Left lung (tissue), 4 donors: ENCODE measurements at regions not wholly inside any gene's neighbourhood (a gene's known extent, or its start where the extent isn't known, plus 50 kb on each side); places are given as distances from the start of the nearest gene placed in this dataset.

ENCODE experiments used
- ATAC-seq: fragments of 200-7000 bp; cut with Tn5 transposase; one replicate; pipeline ENCODE4 v1.9.1; 2020; ENCODE audit warnings: moderate library complexity
- DNase-seq, 4 donors: peaks; one replicate each; pipeline ENCODE4 v3.0.0-alpha.2; 2013 to 2020
- H3K27ac ChIP-seq, 2 donors: fragments of 200-600 bp; sonication (generic) in 1 of 2; one replicate each; pipeline versions ENCODE4 v1.5.0 to v1.8.0; 2020 to 2021
- H3K27me3 ChIP-seq, 2 donors: fragments of 200-600 bp; sonication (generic) in 1 of 2; one replicate each; pipeline versions ENCODE4 v1.5.0 to v1.8.0; 2020 to 2021
- H3K36me3 ChIP-seq, 2 donors: fragments of 200-600 bp; sonication (generic) in 1 of 2; one replicate each; pipeline versions ENCODE4 v1.5.0 to v1.8.0; 2020 to 2021
- H3K4me1 ChIP-seq, 2 donors: fragments of 200-600 bp; one replicate each; pipeline ENCODE4 v1.8.0; 2021
- H3K4me3 ChIP-seq, 2 donors: fragments of 200-600 bp; sonication (generic) in 1 of 2; one replicate each; pipeline versions ENCODE4 v1.5.0 to v1.8.0; 2020 to 2021; ENCODE audit warnings: mild to moderate bottlenecking in 1 of 2
- H3K9me3 ChIP-seq, 2 donors: fragments of 200-600 bp; sonication (generic) in 1 of 2; one replicate each; pipeline versions ENCODE4 v1.5.0 to v1.8.0; 2020 to 2021
- intact Hi-C, 2 donors: fragments of 100-400 bp; cut with DNase I; formaldehyde crosslinking; loops; one replicate each; pipeline versions ENCODE4 v1.11.2 to v1.14.2; 2022
- TF ChIP-seq, protein P1 (sequence below), 2 donors: fragments of 200-600 bp; sonication (generic) in 1 of 2; IDR thresholded peaks; one replicate each; pipeline versions ENCODE4 v1.5.0 to v1.8.0; 2021; ENCODE audit warnings: antibody characterized with exemption in 2 of 2
- donor health status: DM: no; HTN: yes; CAD: no.
- donor health status: DM: no; HTN: no; CAD: no.

DNA sequence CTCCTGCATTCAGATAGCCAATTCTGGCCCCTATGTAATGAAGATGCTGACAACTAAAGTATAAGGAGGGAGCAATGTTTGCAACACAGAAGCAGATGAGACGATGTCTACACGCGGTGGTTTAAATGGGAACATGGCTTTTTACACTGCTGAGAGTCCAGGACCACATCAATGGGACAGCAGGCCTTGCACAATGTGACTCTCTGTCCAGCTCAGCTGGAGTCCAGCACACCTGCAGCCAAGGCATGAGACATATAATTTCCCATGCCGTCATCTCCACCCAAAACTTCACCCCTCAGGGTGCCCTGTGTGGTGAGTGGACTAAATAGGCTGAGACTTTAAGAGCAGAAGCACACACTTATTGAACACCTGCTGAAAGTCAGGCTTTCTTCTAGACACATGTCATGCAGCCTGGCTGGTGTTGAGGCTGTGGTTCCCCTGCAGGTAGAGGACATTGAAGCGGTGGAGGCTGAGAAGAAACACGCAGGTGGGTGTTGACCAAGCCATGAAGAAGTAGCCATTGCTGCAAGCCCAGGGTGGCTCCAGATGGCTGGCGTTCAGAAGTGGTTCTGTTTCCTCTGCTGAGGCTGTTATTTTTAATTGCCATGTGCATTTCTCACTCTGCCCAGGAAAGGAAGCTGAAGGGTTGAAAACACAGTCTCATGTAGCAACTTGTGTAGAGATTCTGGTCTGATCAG is 345.6 kb downstream of the MYCN start:
- ATAC-seq (no peak), DNase-seq (no peak)
- Histone ChIP-seq H3K4me1 (no peaks in the 10 kb centered on the region), H3K27ac (no peak overlapping the region), H3K4me3 (no peak overlapping the region), H3K27me3 (peaks cover 0 to under 1% of the 10 kb centered on the region in 2 donors), H3K9me3 (no peaks in the 10 kb centered on the region), H3K36me3 (no peaks in the 10 kb centered on the region)
- TF ChIP-seq, protein P1, sequence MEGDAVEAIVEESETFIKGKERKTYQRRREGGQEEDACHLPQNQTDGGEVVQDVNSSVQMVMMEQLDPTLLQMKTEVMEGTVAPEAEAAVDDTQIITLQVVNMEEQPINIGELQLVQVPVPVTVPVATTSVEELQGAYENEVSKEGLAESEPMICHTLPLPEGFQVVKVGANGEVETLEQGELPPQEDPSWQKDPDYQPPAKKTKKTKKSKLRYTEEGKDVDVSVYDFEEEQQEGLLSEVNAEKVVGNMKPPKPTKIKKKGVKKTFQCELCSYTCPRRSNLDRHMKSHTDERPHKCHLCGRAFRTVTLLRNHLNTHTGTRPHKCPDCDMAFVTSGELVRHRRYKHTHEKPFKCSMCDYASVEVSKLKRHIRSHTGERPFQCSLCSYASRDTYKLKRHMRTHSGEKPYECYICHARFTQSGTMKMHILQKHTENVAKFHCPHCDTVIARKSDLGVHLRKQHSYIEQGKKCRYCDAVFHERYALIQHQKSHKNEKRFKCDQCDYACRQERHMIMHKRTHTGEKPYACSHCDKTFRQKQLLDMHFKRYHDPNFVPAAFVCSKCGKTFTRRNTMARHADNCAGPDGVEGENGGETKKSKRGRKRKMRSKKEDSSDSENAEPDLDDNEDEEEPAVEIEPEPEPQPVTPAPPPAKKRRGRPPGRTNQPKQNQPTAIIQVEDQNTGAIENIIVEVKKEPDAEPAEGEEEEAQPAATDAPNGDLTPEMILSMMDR (IDR thresholded peaks at IDR 0.05) = no peak
- intact Hi-C loops = loop anchor here in 1 of 2 donors (10.0 kb wide), 1 partner anchor 341 kb away; the partner anchor contains the start of gene MYCN

DNA sequence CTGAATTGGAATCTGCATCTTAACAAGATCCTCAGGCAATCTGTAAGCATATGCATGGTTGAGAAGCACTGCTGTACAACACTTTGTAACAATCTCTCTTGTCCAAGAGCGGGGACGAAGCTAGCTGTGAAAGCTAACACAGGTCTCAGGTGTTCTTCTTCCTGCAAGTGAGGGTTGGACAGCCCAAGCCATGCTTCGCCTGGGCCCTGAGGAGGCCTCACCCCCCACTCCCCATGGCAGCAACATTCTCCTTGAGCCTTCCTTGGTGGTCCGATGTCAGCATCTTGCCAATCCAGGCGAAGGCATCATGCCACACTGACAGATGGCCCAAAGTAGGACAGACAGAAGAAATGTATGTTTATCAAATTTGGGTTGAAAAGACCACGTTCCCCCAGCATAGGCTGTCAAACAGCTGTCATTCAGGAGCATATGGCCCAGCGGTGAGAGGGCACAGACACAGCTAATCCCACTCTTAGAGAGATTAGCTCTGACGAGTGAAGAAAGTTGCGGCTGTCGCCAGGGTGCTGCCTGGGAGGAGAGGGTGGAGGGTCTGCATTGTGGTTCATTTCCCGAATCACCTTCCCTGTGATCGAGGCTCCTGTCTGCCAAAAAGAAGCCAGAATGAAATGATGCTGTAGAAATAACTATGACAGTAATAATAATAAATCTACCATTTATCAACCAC is 344.7 kb downstream of the MYCN start:
- ATAC-seq (no peak), DNase-seq (no peak)
- H3K27me3 ChIP-seq = no peaks in the 10 kb centered on the region
- H3K36me3 ChIP-seq = no peaks in the 10 kb centered on the region
- no peaks in the 10 kb centered on the region for H3K9me3 ChIP-seq
- H3K27ac ChIP-seq = no peak overlapping the region
- intact Hi-C loops = loop anchor here in 1 of 2 donors (10.0 kb wide), 1 partner anchor 340 kb away; the partner anchor contains the start of gene MYCN
- no peak overlapping the region for H3K4me3 ChIP-seq
- no peaks in the 10 kb centered on the region for H3K4me1 ChIP-seq
- TF ChIP-seq, protein P1 (IDR thresholded peaks at IDR 0.05) = no peak

DNA sequence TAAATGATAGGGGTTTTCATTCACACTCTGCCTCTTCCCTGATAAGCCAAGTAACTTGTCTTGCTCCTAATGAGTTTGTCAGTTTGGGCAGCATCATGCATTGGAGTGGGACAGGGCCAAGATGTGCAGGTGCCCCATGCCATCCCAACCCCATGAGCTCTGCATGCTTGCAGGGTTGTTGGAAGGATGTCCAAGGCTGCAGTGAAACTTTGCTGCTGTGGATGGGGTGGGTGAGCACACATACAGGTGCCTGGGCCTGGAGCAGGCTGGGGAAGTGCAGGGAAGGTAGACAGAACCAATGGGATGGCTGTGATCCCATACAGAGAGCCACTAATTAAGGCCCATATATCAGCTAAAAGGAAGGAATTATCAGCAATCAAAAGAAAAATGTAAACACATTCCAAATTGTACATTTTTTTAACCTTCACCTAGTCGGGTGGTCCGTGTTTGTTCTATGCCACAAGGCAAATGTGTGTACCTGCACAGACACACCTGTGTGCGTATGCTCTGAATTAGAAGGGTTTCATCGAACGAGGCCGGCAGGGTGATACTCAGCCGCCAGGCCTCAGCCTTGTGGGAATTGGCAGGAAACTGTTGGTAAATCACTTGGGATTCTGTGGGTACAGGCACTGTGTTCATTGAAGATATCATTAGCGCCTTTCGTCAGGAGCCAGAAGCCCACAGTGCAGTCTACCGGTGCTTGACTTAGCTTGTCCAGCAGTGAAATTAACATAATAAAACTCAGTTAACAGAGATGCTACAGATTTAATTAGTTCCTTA is 342.9 kb downstream of the MYCN start:
- Histone ChIP-seq H3K9me3 (no peaks in the 10 kb centered on the region), H3K27ac (no peak overlapping the region), H3K4me1 (no peaks in the 10 kb centered on the region), H3K4me3 (no peak overlapping the region), H3K27me3 (no peaks in the 10 kb centered on the region), H3K36me3 (no peaks in the 10 kb centered on the region)
- TF ChIP-seq, protein P1 (IDR thresholded peaks at IDR 0.05) = no peak
- DNase-seq (no peak), ATAC-seq (no peak)
- intact Hi-C loops = loop anchor here in 1 of 2 donors (10.0 kb wide), 1 partner anchor 338 kb away; the partner anchor contains the start of gene MYCN

DNA sequence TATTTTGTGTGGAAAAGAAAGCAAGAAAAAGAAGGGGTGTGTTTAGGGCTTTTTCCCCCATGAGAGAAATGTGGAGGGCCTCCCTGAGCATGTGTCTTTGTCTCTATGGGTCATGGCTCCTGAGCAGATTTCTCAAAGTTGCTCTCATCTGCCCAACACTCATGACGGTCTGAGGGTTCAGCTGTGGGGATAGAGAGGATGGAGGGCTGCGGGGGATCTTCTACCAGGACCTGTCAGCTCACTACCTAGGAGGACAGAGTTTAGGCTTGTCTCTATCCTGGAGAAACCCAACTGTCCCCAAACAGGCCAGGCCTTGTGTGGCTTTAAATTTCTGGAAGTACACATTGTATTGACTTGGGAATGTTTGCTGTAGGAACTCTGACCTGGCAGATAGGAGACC is 342.2 kb downstream of the MYCN start:
- Histone ChIP-seq H3K4me1 (no peaks in the 10 kb centered on the region), H3K4me3 (no peak overlapping the region), H3K27ac (no peak overlapping the region), H3K36me3 (no peaks in the 10 kb centered on the region), H3K9me3 (no peaks in the 10 kb centered on the region), H3K27me3 (no peaks in the 10 kb centered on the region)
- ATAC-seq = no peak
- TF ChIP-seq, protein P1 (IDR thresholded peaks at IDR 0.05) = no peak
- no peak for DNase-seq
- intact Hi-C loops = loop anchor here in 1 of 2 donors (10.0 kb wide), 1 partner anchor 338 kb away; the partner anchor contains the start of gene MYCN
